AG04449 (cell line): ENCODE measurements at regions not wholly inside any gene's neighbourhood (a gene's known extent, or its start where the extent isn't known, plus 50 kb on each side); places are given as distances from the start of the nearest gene placed in this dataset.

Experiments used
- CTCF ChIA-PET: fragments of 350-600 bp; formaldehyde crosslinking; extraction: SDS; loops from one replicate; lab custom pipeline; 2021; ENCODE audit warnings: antibody characterized with exemption; lab: Yijun Ruan, JAX
- POLR2A ChIA-PET: fragments of 400-600, 350-600 bp; formaldehyde crosslinking; extraction: SDS; loops from one replicate; lab custom pipeline; 2020; ENCODE audit warnings: antibody characterized with exemption, inconsistent platforms; lab: Yijun Ruan, JAX
- DNase-seq: peaks from one replicate; pipeline ENCODE4 v3.0.0-alpha.2; 2010; ENCODE audit warnings: low read depth, low spot score
- H3K4me3 ChIP-seq: 2 replicates; pipeline ENCODE4 v1.5.1; 2011; ENCODE audit warnings: low read depth, mild to moderate bottlenecking, control low read depth, low read length
- CTCF ChIP-seq: IDR thresholded peaks from one replicate; pipeline ENCODE4 v1.5.1; 2011; ENCODE audit warnings: mild to moderate bottlenecking, moderate library complexity, low read length, control low read depth, inconsistent platforms; ENCODE audit not compliant: insufficient read depth; ENCODE audit errors: missing control alignments

GRCh38 chr17:20948984-20949777 lies 93.6 kb downstream of the USP22 start:
- CTCF ChIA-PET = no interaction called here
- no peak for TF ChIP-seq CTCF
- POLR2A ChIA-PET = no interaction called here
- DNase-seq = no peak
- no peak overlapping the region for H3K4me3 ChIP-seq
